ENCODE measurements at regions not wholly inside any gene's neighbourhood (a gene's known extent, or its start where the extent isn't known, plus 50 kb on each side); places are given as distances from the start of the nearest gene placed in this dataset.

DNA sequence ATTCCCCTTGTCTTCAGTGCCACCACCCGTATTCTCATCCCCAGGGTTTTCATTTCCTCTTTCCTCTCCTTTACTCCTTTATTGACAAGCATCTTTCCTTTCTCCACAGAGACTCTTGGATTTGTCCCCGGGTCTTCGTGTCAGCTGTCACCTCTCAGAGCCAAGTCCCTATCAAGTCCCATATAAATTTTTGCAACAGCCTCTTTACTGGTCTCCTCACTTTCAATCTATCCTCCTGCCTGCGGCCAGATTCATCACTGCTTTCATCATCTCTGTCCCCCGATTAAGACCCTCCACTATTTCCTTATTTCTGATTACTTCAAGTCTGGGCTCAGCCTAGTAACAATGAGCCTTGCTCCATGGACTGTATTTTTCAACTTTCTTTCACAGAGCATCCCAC is 113.8 kb downstream of the CTAGE1 start:
- Histone ChIP-seq H4K8ac (ENCODE audit: low read depth in 2 of 2, low read length in 2 of 2) (no peak overlapping the region), H2BK15ac (ENCODE audit: low read depth, low read length) (no peak overlapping the region), H3K27ac (ENCODE audit: insufficient read depth, low read length) (no peak overlapping the region), H2AFZ (replicated peaks; ENCODE audit: low read length, poor library complexity) (no peak overlapping the region), H3K4ac (ENCODE audit: low read depth, low read length) (no peak overlapping the region), H3K4me3 (ENCODE audit: insufficient read depth, low read depth, low read length) (no peak overlapping the region), H3K27me3 (ENCODE audit: control insufficient read depth, insufficient read depth, low read length) (peaks cover under 1% of the 10 kb centered on the region; the same call in 1 of the 2 replicates), H3K4me1 (ENCODE audit: control insufficient read depth, insufficient read depth, low read length) (no peaks in the 10 kb centered on the region), H2BK5ac (ENCODE audit: low read depth, low read length, poor library complexity, severe bottlenecking) (no peak overlapping the region), H4K91ac (ENCODE audit: insufficient read depth, low read depth, low read length) (no peak overlapping the region), H3K56ac (ENCODE audit: extremely low read depth, insufficient read depth, low read length) (no peak overlapping the region), H3K79me1 (ENCODE audit: low read depth in 1 of 2, low read length in 2 of 2) (no peaks in the 10 kb centered on the region), H3K18ac (ENCODE audit: low read depth, low read length) (no peak overlapping the region), H3K9me1 (ENCODE audit: insufficient read depth, low read length) (no peaks in the 10 kb centered on the region), H2BK120ac (ENCODE audit: low read depth, low read length) (no peak overlapping the region), H3K23ac (ENCODE audit: low read depth, low read length) (no peak overlapping the region), H2AK9ac (replicated peaks; ENCODE audit: low read depth, low read length, poor library complexity) (no peak overlapping the region), H4K5ac (ENCODE audit: low read depth, low read length) (no peak overlapping the region), H3K9ac (ENCODE audit: low read depth, low read length) (no peak overlapping the region), H3K36me3 (ENCODE audit: control insufficient read depth, insufficient read depth, low read length) (no peaks in the 10 kb centered on the region), H2BK20ac (ENCODE audit: low read depth, low read length) (no peak overlapping the region), H4K20me1 (ENCODE audit: insufficient read depth, low read length) (no peaks in the 10 kb centered on the region), H2AK5ac (ENCODE audit: low read depth, low read length) (no peak overlapping the region), H3K9me3 (ENCODE audit: control insufficient read depth, insufficient read depth, low read length) (no peaks in the 10 kb centered on the region), H3K4me2 (ENCODE audit: low read depth, low read length) (no peak overlapping the region), H3K14ac (replicated peaks; ENCODE audit: low read depth, low read length) (no peak overlapping the region)
- no peak for DNase-seq
- BruUV-seq (replicated peaks), result no TSS peak
- POLR2A ChIA-PET (ENCODE audit: unreplicated experiment), result no interaction called here
- dilution Hi-C loops (cut with HindIII; ENCODE audit: low sequenced_read_pairs, unreplicated experiment), result no loop called here
- CTCF ChIA-PET, result no interaction called here
- no peak for ATAC-seq (ENCODE audit: low read depth)
- in situ Hi-C loops (cut with MboI; ENCODE audit: low sequenced_read_pairs), result no loop called here
- intact Hi-C loops (cut with micrococcal nuclease), result loop anchor here (10.0 kb wide), 1 partner anchor 79 kb away; no protein-coding TSS in a partner anchor
- 20% methylated on average over 5 of the region's 5 CpGs; no CpG with 5 or more reads in 1 of the 2 experiments for WGBS, 2 experiments (ENCODE audit: extremely low coverage in 2 of 2, insufficient read length in 1 of 2)
- TF ChIP-seq MXI1 (IDR thresholded peaks at IDR 0.05; ENCODE audit: borderline replicate concordance, low read depth, low read length) (no peak), BHLHE40 (IDR thresholded peaks at IDR 0.05; ENCODE audit: low read depth, low read length) (no peak), MAFK (IDR thresholded peaks at IDR 0.05; ENCODE audit: low read depth, low read length) (no peak), SMC3 (IDR thresholded peaks at IDR 0.05; ENCODE audit: low read depth, low read length) (no peak), RFX5 (IDR thresholded peaks at IDR 0.05; ENCODE audit: low read depth, low read length) (no peak), CHD1 (IDR thresholded peaks at IDR 0.05; ENCODE audit: low read depth, low read length) (no peak)
- TF ChIP-seq, protein P1, sequence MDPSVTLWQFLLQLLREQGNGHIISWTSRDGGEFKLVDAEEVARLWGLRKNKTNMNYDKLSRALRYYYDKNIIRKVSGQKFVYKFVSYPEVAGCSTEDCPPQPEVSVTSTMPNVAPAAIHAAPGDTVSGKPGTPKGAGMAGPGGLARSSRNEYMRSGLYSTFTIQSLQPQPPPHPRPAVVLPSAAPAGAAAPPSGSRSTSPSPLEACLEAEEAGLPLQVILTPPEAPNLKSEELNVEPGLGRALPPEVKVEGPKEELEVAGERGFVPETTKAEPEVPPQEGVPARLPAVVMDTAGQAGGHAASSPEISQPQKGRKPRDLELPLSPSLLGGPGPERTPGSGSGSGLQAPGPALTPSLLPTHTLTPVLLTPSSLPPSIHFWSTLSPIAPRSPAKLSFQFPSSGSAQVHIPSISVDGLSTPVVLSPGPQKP (IDR thresholded peaks at IDR 0.05; ENCODE audit: borderline replicate concordance, low read depth, low read length), result no peak

All from IMR-90 (cell line).